ENCODE measurements at regions not wholly inside any gene's neighbourhood (a gene's known extent, or its start where the extent isn't known, plus 50 kb on each side); places are given as distances from the start of the nearest gene placed in this dataset.

DNA sequence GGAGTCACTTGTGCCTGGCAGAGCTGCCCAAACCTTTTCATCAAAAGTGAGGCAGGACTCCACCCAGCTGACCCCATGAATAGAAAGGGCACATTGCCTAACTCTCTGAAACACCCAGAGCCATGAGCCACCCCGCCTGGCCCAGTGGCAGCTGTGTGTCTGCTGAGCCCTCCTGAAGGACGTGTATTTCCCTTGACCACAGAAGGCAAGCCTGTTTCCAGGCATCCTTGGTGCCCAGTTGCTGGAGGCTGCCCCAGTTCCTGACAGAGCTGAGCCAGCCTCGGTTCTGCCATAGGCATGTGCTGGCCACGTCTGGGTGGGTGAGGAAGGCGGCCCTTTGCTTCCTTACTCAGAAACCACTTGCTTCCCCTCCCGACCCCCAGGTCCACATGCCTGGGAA lies 124.7 kb upstream of the GLI2 start:
- H3K9me3 Mint-ChIP-seq = no peaks in the 10 kb centered on the region; the same call in 2 of the 3 replicates
- 0 out of 2 replicates have a peak, but pooled peaks cover 4% of the 10 kb centered on the region for H3K9me2 ChIP-seq (ENCODE audit: insufficient read depth)
- no peak overlapping the region for H3K27ac Mint-ChIP-seq
- DNase-seq (ENCODE audit: low spot score) (no peak), ATAC-seq (no peak)
- H3K4me1 Mint-ChIP-seq = peaks cover 44% of the 10 kb centered on the region
- H3K79me2 ChIP-seq (replicated peaks; ENCODE audit: insufficient read depth) = no peaks in the 10 kb centered on the region
- no peaks in the 10 kb centered on the region for H3K36me3 ChIP-seq (ENCODE audit: insufficient read depth)
- no peaks in the 10 kb centered on the region for H3K36me3 Mint-ChIP-seq (ENCODE audit: low read depth)
- H3K27ac ChIP-seq (ENCODE audit: low read depth) = no peak overlapping the region
- H3K4me3 Mint-ChIP-seq = no peak overlapping the region
- no peak overlapping the region for H2AFZ ChIP-seq
- TF ChIP-seq STAT1 (IDR thresholded peaks at IDR 0.05; ENCODE audit: unreplicated experiment) (no peak), CREB1 (CRISPR knock-in tag; IDR thresholded peaks at IDR 0.05; ENCODE audit: low read depth) (no peak), NANOG (IDR thresholded peaks at IDR 0.05; ENCODE audit: borderline replicate concordance) (no peak), EZH2phosphoT487 (IDR thresholded peaks at IDR 0.05; ENCODE audit: unreplicated experiment) (no peak), JUNB (IDR thresholded peaks at IDR 0.05; ENCODE audit: unreplicated experiment) (no peak), ZNF331 (CRISPR knock-in tag; IDR thresholded peaks at IDR 0.05; ENCODE audit: low read depth) (no peak), ZNF114 (CRISPR knock-in tag; IDR thresholded peaks at IDR 0.05) (no peak), EZH2 (IDR thresholded peaks at IDR 0.05; ENCODE audit: low read depth, unreplicated experiment) (no peak), POLR2AphosphoS5 (IDR thresholded peaks at IDR 0.05; ENCODE audit: low read depth) (no peak)
- TF ChIP-seq, protein P1, sequence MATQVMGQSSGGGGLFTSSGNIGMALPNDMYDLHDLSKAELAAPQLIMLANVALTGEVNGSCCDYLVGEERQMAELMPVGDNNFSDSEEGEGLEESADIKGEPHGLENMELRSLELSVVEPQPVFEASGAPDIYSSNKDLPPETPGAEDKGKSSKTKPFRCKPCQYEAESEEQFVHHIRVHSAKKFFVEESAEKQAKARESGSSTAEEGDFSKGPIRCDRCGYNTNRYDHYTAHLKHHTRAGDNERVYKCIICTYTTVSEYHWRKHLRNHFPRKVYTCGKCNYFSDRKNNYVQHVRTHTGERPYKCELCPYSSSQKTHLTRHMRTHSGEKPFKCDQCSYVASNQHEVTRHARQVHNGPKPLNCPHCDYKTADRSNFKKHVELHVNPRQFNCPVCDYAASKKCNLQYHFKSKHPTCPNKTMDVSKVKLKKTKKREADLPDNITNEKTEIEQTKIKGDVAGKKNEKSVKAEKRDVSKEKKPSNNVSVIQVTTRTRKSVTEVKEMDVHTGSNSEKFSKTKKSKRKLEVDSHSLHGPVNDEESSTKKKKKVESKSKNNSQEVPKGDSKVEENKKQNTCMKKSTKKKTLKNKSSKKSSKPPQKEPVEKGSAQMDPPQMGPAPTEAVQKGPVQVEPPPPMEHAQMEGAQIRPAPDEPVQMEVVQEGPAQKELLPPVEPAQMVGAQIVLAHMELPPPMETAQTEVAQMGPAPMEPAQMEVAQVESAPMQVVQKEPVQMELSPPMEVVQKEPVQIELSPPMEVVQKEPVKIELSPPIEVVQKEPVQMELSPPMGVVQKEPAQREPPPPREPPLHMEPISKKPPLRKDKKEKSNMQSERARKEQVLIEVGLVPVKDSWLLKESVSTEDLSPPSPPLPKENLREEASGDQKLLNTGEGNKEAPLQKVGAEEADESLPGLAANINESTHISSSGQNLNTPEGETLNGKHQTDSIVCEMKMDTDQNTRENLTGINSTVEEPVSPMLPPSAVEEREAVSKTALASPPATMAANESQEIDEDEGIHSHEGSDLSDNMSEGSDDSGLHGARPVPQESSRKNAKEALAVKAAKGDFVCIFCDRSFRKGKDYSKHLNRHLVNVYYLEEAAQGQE (IDR thresholded peaks at IDR 0.05; ENCODE audit: unreplicated experiment) = no peak
- TF ChIP-seq, protein P2, sequence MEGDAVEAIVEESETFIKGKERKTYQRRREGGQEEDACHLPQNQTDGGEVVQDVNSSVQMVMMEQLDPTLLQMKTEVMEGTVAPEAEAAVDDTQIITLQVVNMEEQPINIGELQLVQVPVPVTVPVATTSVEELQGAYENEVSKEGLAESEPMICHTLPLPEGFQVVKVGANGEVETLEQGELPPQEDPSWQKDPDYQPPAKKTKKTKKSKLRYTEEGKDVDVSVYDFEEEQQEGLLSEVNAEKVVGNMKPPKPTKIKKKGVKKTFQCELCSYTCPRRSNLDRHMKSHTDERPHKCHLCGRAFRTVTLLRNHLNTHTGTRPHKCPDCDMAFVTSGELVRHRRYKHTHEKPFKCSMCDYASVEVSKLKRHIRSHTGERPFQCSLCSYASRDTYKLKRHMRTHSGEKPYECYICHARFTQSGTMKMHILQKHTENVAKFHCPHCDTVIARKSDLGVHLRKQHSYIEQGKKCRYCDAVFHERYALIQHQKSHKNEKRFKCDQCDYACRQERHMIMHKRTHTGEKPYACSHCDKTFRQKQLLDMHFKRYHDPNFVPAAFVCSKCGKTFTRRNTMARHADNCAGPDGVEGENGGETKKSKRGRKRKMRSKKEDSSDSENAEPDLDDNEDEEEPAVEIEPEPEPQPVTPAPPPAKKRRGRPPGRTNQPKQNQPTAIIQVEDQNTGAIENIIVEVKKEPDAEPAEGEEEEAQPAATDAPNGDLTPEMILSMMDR (conservative IDR thresholded peaks at IDR 0.05; ENCODE audit: low read depth in 2 of 2) = no peak
- TF ChIP-seq, protein P3, sequence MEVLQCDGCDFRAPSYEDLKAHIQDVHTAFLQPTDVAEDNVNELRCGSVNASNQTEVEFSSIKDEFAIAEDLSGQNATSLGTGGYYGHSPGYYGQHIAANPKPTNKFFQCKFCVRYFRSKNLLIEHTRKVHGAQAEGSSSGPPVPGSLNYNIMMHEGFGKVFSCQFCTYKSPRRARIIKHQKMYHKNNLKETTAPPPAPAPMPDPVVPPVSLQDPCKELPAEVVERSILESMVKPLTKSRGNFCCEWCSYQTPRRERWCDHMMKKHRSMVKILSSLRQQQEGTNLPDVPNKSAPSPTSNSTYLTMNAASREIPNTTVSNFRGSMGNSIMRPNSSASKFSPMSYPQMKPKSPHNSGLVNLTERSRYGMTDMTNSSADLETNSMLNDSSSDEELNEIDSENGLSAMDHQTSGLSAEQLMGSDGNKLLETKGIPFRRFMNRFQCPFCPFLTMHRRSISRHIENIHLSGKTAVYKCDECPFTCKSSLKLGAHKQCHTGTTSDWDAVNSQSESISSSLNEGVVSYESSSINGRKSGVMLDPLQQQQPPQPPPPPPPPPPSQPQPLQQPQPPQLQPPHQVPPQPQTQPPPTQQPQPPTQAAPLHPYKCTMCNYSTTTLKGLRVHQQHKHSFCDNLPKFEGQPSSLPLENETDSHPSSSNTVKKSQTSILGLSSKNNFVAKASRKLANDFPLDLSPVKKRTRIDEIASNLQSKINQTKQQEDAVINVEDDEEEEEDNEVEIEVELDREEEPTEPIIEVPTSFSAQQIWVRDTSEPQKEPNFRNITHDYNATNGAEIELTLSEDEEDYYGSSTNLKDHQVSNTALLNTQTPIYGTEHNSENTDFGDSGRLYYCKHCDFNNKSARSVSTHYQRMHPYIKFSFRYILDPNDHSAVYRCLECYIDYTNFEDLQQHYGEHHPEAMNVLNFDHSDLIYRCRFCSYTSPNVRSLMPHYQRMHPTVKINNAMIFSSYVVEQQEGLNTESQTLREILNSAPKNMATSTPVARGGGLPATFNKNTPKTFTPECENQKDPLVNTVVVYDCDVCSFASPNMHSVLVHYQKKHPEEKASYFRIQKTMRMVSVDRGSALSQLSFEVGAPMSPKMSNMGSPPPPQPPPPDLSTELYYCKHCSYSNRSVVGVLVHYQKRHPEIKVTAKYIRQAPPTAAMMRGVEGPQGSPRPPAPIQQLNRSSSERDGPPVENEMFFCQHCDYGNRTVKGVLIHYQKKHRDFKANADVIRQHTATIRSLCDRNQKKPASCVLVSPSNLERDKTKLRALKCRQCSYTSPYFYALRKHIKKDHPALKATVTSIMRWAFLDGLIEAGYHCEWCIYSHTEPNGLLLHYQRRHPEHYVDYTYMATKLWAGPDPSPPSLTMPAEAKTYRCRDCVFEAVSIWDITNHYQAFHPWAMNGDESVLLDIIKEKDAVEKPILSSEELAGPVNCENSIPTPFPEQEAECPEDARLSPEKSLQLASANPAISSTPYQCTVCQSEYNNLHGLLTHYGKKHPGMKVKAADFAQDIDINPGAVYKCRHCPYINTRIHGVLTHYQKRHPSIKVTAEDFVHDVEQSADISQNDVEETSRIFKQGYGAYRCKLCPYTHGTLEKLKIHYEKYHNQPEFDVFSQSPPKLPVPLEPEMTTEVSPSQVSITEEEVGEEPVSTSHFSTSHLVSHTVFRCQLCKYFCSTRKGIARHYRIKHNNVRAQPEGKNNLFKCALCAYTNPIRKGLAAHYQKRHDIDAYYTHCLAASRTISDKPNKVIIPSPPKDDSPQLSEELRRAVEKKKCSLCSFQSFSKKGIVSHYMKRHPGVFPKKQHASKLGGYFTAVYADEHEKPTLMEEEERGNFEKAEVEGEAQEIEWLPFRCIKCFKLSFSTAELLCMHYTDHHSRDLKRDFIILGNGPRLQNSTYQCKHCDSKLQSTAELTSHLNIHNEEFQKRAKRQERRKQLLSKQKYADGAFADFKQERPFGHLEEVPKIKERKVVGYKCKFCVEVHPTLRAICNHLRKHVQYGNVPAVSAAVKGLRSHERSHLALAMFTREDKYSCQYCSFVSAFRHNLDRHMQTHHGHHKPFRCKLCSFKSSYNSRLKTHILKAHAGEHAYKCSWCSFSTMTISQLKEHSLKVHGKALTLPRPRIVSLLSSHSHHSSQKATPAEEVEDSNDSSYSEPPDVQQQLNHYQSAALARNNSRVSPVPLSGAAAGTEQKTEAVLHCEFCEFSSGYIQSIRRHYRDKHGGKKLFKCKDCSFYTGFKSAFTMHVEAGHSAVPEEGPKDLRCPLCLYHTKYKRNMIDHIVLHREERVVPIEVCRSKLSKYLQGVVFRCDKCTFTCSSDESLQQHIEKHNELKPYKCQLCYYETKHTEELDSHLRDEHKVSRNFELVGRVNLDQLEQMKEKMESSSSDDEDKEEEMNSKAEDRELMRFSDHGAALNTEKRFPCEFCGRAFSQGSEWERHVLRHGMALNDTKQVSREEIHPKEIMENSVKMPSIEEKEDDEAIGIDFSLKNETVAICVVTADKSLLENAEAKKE (CRISPR knock-in tag; IDR thresholded peaks at IDR 0.05) = no peak
- TF ChIP-seq, protein P4, sequence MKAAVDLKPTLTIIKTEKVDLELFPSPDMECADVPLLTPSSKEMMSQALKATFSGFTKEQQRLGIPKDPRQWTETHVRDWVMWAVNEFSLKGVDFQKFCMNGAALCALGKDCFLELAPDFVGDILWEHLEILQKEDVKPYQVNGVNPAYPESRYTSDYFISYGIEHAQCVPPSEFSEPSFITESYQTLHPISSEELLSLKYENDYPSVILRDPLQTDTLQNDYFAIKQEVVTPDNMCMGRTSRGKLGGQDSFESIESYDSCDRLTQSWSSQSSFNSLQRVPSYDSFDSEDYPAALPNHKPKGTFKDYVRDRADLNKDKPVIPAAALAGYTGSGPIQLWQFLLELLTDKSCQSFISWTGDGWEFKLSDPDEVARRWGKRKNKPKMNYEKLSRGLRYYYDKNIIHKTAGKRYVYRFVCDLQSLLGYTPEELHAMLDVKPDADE (IDR thresholded peaks at IDR 0.05) = no peak
- no peaks in the 10 kb centered on the region for H3F3A ChIP-seq (replicated peaks; ENCODE audit: low read depth)
- H3K4me3 ChIP-seq = no peak overlapping the region
- peaks cover 32% of the 10 kb centered on the region for H3K27me3 Mint-ChIP-seq (ENCODE audit: insufficient read depth, low read depth, poor library complexity)
- no peak overlapping the region for H3K4me2 ChIP-seq
- no peaks in the 10 kb centered on the region for H3K27me3 ChIP-seq (ENCODE audit: insufficient read depth)
- no peaks in the 10 kb centered on the region for H4K20me1 ChIP-seq (replicated peaks; ENCODE audit: insufficient read depth)
- H3K4me1 ChIP-seq (ENCODE audit: insufficient read depth) = peaks cover 5% of the 10 kb centered on the region
